HepG2 (cell line): ENCODE measurements at regions not wholly inside any gene's neighbourhood (a gene's known extent, or its start where the extent isn't known, plus 50 kb on each side); places are given as distances from the start of the nearest gene placed in this dataset.

Experiments
- ATAC-seq: fragments of 200-7000 bp; cut with Tn5 transposase; 3 replicates; pipeline ENCODE4 v1.9.1; 2020; ENCODE audit warnings: mild to moderate bottlenecking, moderate library complexity
- BruUV-seq: library from RNA; stranded (reverse); fragments of 400-500 nt; replicated peaks from 2 replicates; lab custom pipeline; 2021; lab: Mats Ljungman, UMichigan
- CTCF ChIA-PET: fragments of 300-600 bp; formaldehyde crosslinking; extraction: SDS; loops from one replicate; lab custom pipeline; 2021; ENCODE audit warnings: low total read pairs, inconsistent platforms, low intra/inter-chr PET ratio; lab: Yijun Ruan, JAX
- POLR2A ChIA-PET: fragments of 350-600 bp; sonication (Branson Sonifier 250); formaldehyde crosslinking; loops from one replicate; lab custom pipeline; 2020; ENCODE audit warnings: antibody characterized with exemption, inconsistent platforms; lab: Yijun Ruan, JAX
- DNase-seq: peaks from one replicate; pipeline ENCODE4 v3.0.0-alpha.2; 2015; ENCODE audit warnings: low spot score
- FAIRE-seq: peaks from 3 replicates; lab custom pipeline; 2011; peaks lifted over from hg19 to GRCh38; lab: Jason Lieb, UNC
- H2AFZ ChIP-seq: one replicate; pipeline ENCODE4 v1.6.1; 2011; ENCODE audit warnings: low read length, inconsistent platforms
- H3K27ac ChIP-seq: fragments of 300-600 bp; 3 replicates; pipeline ENCODE4 v1.8.0; 2011; ENCODE audit warnings: mixed run types, mild to moderate bottlenecking, mixed read lengths, low read length, inconsistent platforms; ENCODE audit not compliant: insufficient read depth; ENCODE audit errors: extremely low read length
- H3K27me3 ChIP-seq, 2 experiments: fragments of 200-600 bp in 1 of 2; 2 replicates in 1 of 2; 3 replicates in 1 of 2; pipeline versions ENCODE4 v1.6.0 to v1.8.0; 2011; ENCODE audit warnings: low read length in 2 of 2, mild to moderate bottlenecking in 2 of 2, moderate library complexity in 2 of 2, inconsistent platforms in 1 of 2; ENCODE audit not compliant: insufficient read depth in 2 of 2, control insufficient read depth in 1 of 2
- H3K36me3 ChIP-seq, 2 experiments: fragments of 200-600 bp in 1 of 2; replicated peaks in 1 of 2; 2 replicates in 1 of 2; 3 replicates in 1 of 2; pipeline versions ENCODE4 v1.5.1 to v1.8.0; 2011; ENCODE audit warnings: low read length in 2 of 2, inconsistent platforms in 1 of 2; ENCODE audit not compliant: insufficient read depth in 2 of 2, control insufficient read depth in 1 of 2
- H3K4me1 ChIP-seq: 2 replicates; pipeline ENCODE4 v1.5.1; 2012; ENCODE audit warnings: low read length, inconsistent platforms; ENCODE audit not compliant: insufficient read depth
- H3K4me2 ChIP-seq: 2 replicates; pipeline ENCODE4 v1.6.0; 2011; ENCODE audit warnings: low read depth, low read length, inconsistent platforms
- H3K4me3 ChIP-seq, 3 experiments: fragments of 200-600 bp in 1 of 3; sonication (generic), shearing (Covaris generic) in 1 of 3; replicated peaks in 1 of 3; 2 replicates each; pipeline ENCODE4 v1.5.1; 2011 to 2016; ENCODE audit warnings: low read length in 3 of 3, inconsistent platforms in 2 of 3, low read depth in 2 of 3, mild to moderate bottlenecking in 2 of 3, control low read depth in 1 of 3, mixed read lengths in 1 of 3; ENCODE audit not compliant: insufficient read depth in 1 of 3
- H3K79me2 ChIP-seq: one replicate; pipeline ENCODE4 v1.6.1; 2011; ENCODE audit warnings: low read length, inconsistent platforms; ENCODE audit not compliant: insufficient read depth
- H3K9ac ChIP-seq: 2 replicates; pipeline ENCODE4 v1.6.0; 2011; ENCODE audit warnings: mild to moderate bottlenecking, low read depth, low read length, inconsistent platforms; ENCODE audit not compliant: insufficient read depth
- H3K9me3 ChIP-seq: 2 replicates; pipeline ENCODE4 v1.5.1; 2012; ENCODE audit warnings: mild to moderate bottlenecking, low read length
- H4K20me1 ChIP-seq: 2 replicates; pipeline ENCODE4 v1.6.0; 2011; ENCODE audit warnings: inconsistent platforms, mild to moderate bottlenecking, low read length, moderate library complexity; ENCODE audit not compliant: insufficient read depth
- CENPX ChIP-seq: sonication (generic); formaldehyde crosslinking; IDR thresholded peaks from 2 replicates; pipeline ENCODE4 v1.9.0; 2021; ENCODE audit warnings: mild to moderate bottlenecking, missing genetic modification reagents, moderate library complexity
- MTA3 ChIP-seq: sonication (generic); formaldehyde crosslinking; IDR thresholded peaks from 2 replicates; pipeline ENCODE4 v1.4.0; 2020; ENCODE audit warnings: missing genetic modification reagents
- NKX3-1 ChIP-seq: sonication (generic); formaldehyde crosslinking; IDR thresholded peaks from 2 replicates; pipeline ENCODE4 v1.5.0; 2020; ENCODE audit warnings: missing genetic modification reagents
- PCBP2 ChIP-seq: fragments of 200-400 bp; formaldehyde crosslinking; optimal IDR thresholded peaks from 2 replicates; pipeline ENCODE3; 2018; ENCODE audit warnings: low read length, low read depth; ENCODE audit not compliant: poor library complexity, severe bottlenecking
- SNRNP70 ChIP-seq: fragments of 200-400 bp; formaldehyde crosslinking; IDR thresholded peaks from 2 replicates; pipeline ENCODE4 v1.6.1; 2017; ENCODE audit warnings: mild to moderate bottlenecking, low read depth, low read length, moderate library complexity
- ZNF225 ChIP-seq: sonication (generic); formaldehyde crosslinking; IDR thresholded peaks from 2 replicates; pipeline ENCODE4 v1.4.0; 2020; ENCODE audit warnings: mild to moderate bottlenecking, missing genetic modification reagents
- ZNF235 ChIP-seq: sonication (generic); formaldehyde crosslinking; IDR thresholded peaks from 2 replicates; pipeline ENCODE4 v1.8.1; 2023; ENCODE audit warnings: mild to moderate bottlenecking, missing genetic modification reagents, borderline replicate concordance
- ZNF33B ChIP-seq: sonication (generic); formaldehyde crosslinking; IDR thresholded peaks from 2 replicates; pipeline ENCODE4 v1.5.1; 2020; ENCODE audit warnings: mild to moderate bottlenecking, missing genetic modification reagents
- ZNF546 ChIP-seq: sonication (generic); formaldehyde crosslinking; conservative IDR thresholded peaks from 2 replicates; pipeline ENCODE4 v1.8.1; 2023; ENCODE audit warnings: mild to moderate bottlenecking, missing genetic modification reagents
- ZNF737 ChIP-seq: sonication (generic); formaldehyde crosslinking; IDR thresholded peaks from 2 replicates; pipeline ENCODE4 v1.5.0; 2020; ENCODE audit warnings: missing genetic modification reagents, mild to moderate bottlenecking, borderline replicate concordance
- ZNF850 ChIP-seq: sonication (generic); formaldehyde crosslinking; conservative IDR thresholded peaks from 2 replicates; pipeline ENCODE4 v1.9.0; 2021; ENCODE audit warnings: mild to moderate bottlenecking, missing genetic modification reagents
- ZNF878 ChIP-seq: sonication (generic); formaldehyde crosslinking; IDR thresholded peaks from 2 replicates; pipeline ENCODE4 v1.8.1; 2023; ENCODE audit warnings: mild to moderate bottlenecking, missing genetic modification reagents, moderate library complexity
- WGBS: methylation state at CpG from one replicate; pipeline ENCODE4 v1.1.6; 2017; ENCODE audit warnings: low lambda C conversion rate; 5-methylcytosine and 5-hydroxymethylcytosine counted together
- in situ Hi-C: cut with HindIII; loops from 2 replicates; pipeline ENCODE4 v1.10.0; 2017; ENCODE audit warnings: low pct_unique_long_range_greater_than_20kb; ENCODE audit not compliant: extremely low pct_ligation_motif_present
- intact Hi-C: fragments of 100-400 bp; cut with micrococcal nuclease; formaldehyde crosslinking; loops from one replicate; pipeline ENCODE4 v1.10.0; 2022; ENCODE audit not compliant: unreplicated experiment
- TF ChIP-seq, protein P1 (sequence below): sonication (generic); formaldehyde crosslinking; IDR thresholded peaks from 2 replicates; pipeline ENCODE4 v1.4.0; 2020; ENCODE audit warnings: missing genetic modification reagents, borderline replicate concordance
- TF ChIP-seq, protein P2 (sequence below): sonication (generic); formaldehyde crosslinking; IDR thresholded peaks from 2 replicates; pipeline ENCODE4 v1.9.0; 2021; ENCODE audit warnings: mild to moderate bottlenecking, missing genetic modification reagents

DNA sequence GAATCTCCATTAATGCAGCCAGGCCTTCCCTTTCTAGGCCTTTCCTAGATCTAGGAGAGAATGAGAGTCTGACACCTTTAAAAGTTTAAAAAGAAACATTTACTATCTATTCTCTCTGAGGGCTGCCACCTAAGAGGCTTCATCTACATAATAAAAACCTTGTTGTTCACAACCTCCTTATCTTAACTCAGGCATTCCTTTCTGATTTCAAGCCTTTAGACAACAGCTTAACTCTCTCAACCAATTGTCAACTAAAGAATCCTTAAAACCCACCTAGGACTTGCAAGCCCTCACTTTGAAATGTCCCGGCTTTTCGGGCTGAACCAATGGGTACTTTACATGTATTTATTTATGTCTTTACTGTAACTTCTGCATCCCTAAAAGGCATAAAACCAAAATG lies 64.3 kb upstream of the RET start (continued):
- TF ChIP-seq, protein P1, sequence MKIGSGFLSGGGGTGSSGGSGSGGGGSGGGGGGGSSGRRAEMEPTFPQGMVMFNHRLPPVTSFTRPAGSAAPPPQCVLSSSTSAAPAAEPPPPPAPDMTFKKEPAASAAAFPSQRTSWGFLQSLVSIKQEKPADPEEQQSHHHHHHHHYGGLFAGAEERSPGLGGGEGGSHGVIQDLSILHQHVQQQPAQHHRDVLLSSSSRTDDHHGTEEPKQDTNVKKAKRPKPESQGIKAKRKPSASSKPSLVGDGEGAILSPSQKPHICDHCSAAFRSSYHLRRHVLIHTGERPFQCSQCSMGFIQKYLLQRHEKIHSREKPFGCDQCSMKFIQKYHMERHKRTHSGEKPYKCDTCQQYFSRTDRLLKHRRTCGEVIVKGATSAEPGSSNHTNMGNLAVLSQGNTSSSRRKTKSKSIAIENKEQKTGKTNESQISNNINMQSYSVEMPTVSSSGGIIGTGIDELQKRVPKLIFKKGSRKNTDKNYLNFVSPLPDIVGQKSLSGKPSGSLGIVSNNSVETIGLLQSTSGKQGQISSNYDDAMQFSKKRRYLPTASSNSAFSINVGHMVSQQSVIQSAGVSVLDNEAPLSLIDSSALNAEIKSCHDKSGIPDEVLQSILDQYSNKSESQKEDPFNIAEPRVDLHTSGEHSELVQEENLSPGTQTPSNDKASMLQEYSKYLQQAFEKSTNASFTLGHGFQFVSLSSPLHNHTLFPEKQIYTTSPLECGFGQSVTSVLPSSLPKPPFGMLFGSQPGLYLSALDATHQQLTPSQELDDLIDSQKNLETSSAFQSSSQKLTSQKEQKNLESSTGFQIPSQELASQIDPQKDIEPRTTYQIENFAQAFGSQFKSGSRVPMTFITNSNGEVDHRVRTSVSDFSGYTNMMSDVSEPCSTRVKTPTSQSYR (CRISPR knock-in tag) = no peak
- no peak for TF ChIP-seq CENPX (CRISPR knock-in tag)
- no peak for TF ChIP-seq ZNF546 (CRISPR knock-in tag)

DNA sequence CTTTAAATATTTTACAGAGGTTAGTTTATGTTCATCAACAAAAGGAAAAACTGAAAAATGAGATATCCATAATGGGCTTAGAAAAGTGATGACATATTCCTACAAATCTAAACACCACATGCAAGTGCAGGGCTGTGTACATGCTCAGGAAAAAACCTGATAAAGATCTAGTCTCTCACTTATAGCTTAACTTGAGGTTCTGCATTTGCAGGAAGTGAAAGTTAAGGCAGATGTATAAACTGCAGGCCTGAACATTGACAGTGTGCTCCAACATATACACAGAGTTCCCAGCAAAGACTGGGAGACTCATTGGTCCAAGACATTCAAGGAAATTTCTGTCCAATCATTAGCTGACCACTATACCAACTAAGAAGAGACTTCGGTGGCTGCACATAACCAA lies 63.8 kb upstream of the RET start:
- H3K79me2 ChIP-seq = no peaks in the 10 kb centered on the region
- no peak for FAIRE-seq
- H4K20me1 ChIP-seq = no peaks in the 10 kb centered on the region
- H3K27me3 ChIP-seq = peaks cover 0 to 7% of the 10 kb centered on the region in 2 experiments; a peak in 3 of 5 replicates
- no peak overlapping the region for H2AFZ ChIP-seq
- no peak overlapping the region for H3K4me3 ChIP-seq
- H3K4me1 ChIP-seq = no peaks in the 10 kb centered on the region
- POLR2A ChIA-PET = no interaction called here
- H3K36me3 ChIP-seq = no peaks in the 10 kb centered on the region
- H3K9ac ChIP-seq = no peak overlapping the region
- no peak overlapping the region for H3K27ac ChIP-seq
- in situ Hi-C loops (no loop called here), intact Hi-C loops (no loop called here)
- CTCF ChIA-PET = no interaction called here
- H3K4me2 ChIP-seq = no peak overlapping the region
- ATAC-seq = no peak
- no TSS peak for BruUV-seq
- 0% methylated on average over 1 of the region's 1 CpG for WGBS
- no peak for DNase-seq
- no peaks in the 10 kb centered on the region for H3K9me3 ChIP-seq
- TF ChIP-seq ZNF235 (CRISPR knock-in tag) (no peak), SNRNP70 (no peak), ZNF850 (CRISPR knock-in tag) (no peak), ZNF225 (no peak), PCBP2 (no peak), ZNF878 (CRISPR knock-in tag) (no peak), NKX3-1 (CRISPR knock-in tag) (no peak), MTA3 (CRISPR knock-in tag) (no peak), ZNF737 (CRISPR knock-in tag) (no peak), ZNF33B (no peak)
- TF ChIP-seq, protein P2, sequence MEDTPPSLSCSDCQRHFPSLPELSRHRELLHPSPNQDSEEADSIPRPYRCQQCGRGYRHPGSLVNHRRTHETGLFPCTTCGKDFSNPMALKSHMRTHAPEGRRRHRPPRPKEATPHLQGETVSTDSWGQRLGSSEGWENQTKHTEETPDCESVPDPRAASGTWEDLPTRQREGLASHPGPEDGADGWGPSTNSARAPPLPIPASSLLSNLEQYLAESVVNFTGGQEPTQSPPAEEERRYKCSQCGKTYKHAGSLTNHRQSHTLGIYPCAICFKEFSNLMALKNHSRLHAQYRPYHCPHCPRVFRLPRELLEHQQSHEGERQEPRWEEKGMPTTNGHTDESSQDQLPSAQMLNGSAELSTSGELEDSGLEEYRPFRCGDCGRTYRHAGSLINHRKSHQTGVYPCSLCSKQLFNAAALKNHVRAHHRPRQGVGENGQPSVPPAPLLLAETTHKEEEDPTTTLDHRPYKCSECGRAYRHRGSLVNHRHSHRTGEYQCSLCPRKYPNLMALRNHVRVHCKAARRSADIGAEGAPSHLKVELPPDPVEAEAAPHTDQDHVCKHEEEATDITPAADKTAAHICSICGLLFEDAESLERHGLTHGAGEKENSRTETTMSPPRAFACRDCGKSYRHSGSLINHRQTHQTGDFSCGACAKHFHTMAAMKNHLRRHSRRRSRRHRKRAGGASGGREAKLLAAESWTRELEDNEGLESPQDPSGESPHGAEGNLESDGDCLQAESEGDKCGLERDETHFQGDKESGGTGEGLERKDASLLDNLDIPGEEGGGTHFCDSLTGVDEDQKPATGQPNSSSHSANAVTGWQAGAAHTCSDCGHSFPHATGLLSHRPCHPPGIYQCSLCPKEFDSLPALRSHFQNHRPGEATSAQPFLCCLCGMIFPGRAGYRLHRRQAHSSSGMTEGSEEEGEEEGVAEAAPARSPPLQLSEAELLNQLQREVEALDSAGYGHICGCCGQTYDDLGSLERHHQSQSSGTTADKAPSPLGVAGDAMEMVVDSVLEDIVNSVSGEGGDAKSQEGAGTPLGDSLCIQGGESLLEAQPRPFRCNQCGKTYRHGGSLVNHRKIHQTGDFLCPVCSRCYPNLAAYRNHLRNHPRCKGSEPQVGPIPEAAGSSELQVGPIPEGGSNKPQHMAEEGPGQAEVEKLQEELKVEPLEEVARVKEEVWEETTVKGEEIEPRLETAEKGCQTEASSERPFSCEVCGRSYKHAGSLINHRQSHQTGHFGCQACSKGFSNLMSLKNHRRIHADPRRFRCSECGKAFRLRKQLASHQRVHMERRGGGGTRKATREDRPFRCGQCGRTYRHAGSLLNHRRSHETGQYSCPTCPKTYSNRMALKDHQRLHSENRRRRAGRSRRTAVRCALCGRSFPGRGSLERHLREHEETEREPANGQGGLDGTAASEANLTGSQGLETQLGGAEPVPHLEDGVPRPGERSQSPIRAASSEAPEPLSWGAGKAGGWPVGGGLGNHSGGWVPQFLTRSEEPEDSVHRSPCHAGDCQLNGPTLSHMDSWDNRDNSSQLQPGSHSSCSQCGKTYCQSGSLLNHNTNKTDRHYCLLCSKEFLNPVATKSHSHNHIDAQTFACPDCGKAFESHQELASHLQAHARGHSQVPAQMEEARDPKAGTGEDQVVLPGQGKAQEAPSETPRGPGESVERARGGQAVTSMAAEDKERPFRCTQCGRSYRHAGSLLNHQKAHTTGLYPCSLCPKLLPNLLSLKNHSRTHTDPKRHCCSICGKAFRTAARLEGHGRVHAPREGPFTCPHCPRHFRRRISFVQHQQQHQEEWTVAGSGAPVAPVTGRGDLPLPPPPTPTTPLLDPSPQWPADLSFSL (CRISPR knock-in tag) = no peak
